NCI-H460 (cell line): ENCODE measurements at regions not wholly inside any gene's neighbourhood (a gene's known extent, or its start where the extent isn't known, plus 50 kb on each side); places are given as distances from the start of the nearest gene placed in this dataset.

Source experiments
- small RNA-seq, 2 experiments: library from RNA; depleted of rRNA; stranded (forward); fragments of <200 nt; gene quantifications; one replicate each; pipeline ENCODE3, GENCODE V24; 2014

Small RNA genes in the stretch of these regions (small RNA-seq; reads per million reads assigned to genes)
- 0 reads per million in 2 experiments for gene AL109618.2
